Endothelial cell of umbilical vein (primary cell): ENCODE measurements at regions not wholly inside any gene's neighbourhood (a gene's known extent, or its start where the extent isn't known, plus 50 kb on each side); places are given as distances from the start of the nearest gene placed in this dataset.
"Not testable (repeated sequence)": the region's sequence is repeated elsewhere in the genome, so short reads cannot be mapped to it uniquely, and the experiment has no call there.

Experiments used
- BruUV-seq: library from RNA; stranded (reverse); fragments of 400-500 nt; replicated peaks from 2 replicates; lab custom pipeline; 2021; lab: Mats Ljungman, UMichigan
- CTCF ChIA-PET: fragments of 300-600, 350-600 bp; sonication (Branson Sonifier 250); formaldehyde crosslinking; loops from one replicate; lab custom pipeline; 2021; ENCODE audit warnings: antibody characterized with exemption, inconsistent platforms; lab: Charles Lee
- POLR2A ChIA-PET: fragments of 300-600, 350-600 bp; sonication (Branson Sonifier 250); formaldehyde crosslinking; loops from one replicate; lab custom pipeline; 2021; ENCODE audit warnings: antibody characterized with exemption, inconsistent platforms; lab: Charles Lee
- DNase-seq: peaks from one replicate; pipeline ENCODE4 v3.0.0-alpha.2; 2011; ENCODE audit warnings: low read depth, low spot score
- FAIRE-seq: peaks from 2 replicates; lab custom pipeline; 2011; peaks lifted over from hg19 to GRCh38; lab: Jason Lieb, UNC
- H2AFZ ChIP-seq: 2 replicates; pipeline ENCODE4 v1.6.0; 2012; ENCODE audit warnings: low read depth, low read length, control low read depth, inconsistent platforms
- H3K27ac ChIP-seq: 2 replicates; pipeline ENCODE4 v1.5.1; 2011; ENCODE audit warnings: low read depth, mild to moderate bottlenecking, control low read depth, low read length, moderate library complexity; ENCODE audit not compliant: insufficient read depth
- H3K27me3 ChIP-seq, 2 experiments: 2 replicates each; pipeline versions ENCODE4 v1.6.0 to v1.6.1; 2011; ENCODE audit warnings: low read length in 2 of 2, mixed read lengths in 1 of 2; ENCODE audit not compliant: control insufficient read depth in 2 of 2, insufficient read depth in 2 of 2
- H3K36me3 ChIP-seq, 2 experiments: 2 replicates in 1 of 2; 3 replicates in 1 of 2; pipeline ENCODE4 v1.5.1; 2011; ENCODE audit warnings: low read length in 2 of 2, mild to moderate bottlenecking in 1 of 2, moderate library complexity in 1 of 2; ENCODE audit not compliant: control insufficient read depth in 2 of 2, insufficient read depth in 2 of 2; ENCODE audit errors: extremely low read depth in 1 of 2
- H3K4me1 ChIP-seq: 3 replicates; pipeline ENCODE4 v1.5.1; 2011; ENCODE audit warnings: mild to moderate bottlenecking, low read length; ENCODE audit not compliant: control insufficient read depth, insufficient read depth; ENCODE audit errors: extremely low read depth
- H3K4me2 ChIP-seq: 2 replicates; pipeline ENCODE4 v1.6.1; 2011; ENCODE audit warnings: low read length, control low read depth, mixed read lengths; ENCODE audit not compliant: insufficient read depth
- H3K4me3 ChIP-seq, 3 experiments: fragments of 200-600 bp in 1 of 3; sonication (generic), shearing (Covaris generic) in 1 of 3; replicated peaks in 1 of 3; 2 replicates each; pipeline ENCODE4 v1.5.1; 2011 to 2016; ENCODE audit warnings: control low read depth in 3 of 3, low read length in 3 of 3, mild to moderate bottlenecking in 2 of 3, inconsistent platforms in 1 of 3, low read depth in 1 of 3, moderate library complexity in 1 of 3; ENCODE audit not compliant: insufficient read depth in 1 of 3
- H3K79me2 ChIP-seq: 2 replicates; pipeline ENCODE4 v1.6.0; 2012; ENCODE audit warnings: low read length, inconsistent platforms; ENCODE audit not compliant: control insufficient read depth, insufficient read depth
- H3K9ac ChIP-seq: replicated peaks from 2 replicates; pipeline ENCODE3; 2011; ENCODE audit warnings: low read length, control low read depth; ENCODE audit not compliant: insufficient read depth; ENCODE audit errors: extremely low read depth
- H3K9me1 ChIP-seq: replicated peaks from 3 replicates; pipeline ENCODE4 v1.6.0; 2011; ENCODE audit warnings: mild to moderate bottlenecking, low read length; ENCODE audit not compliant: control insufficient read depth, insufficient read depth; ENCODE audit errors: extremely low read depth
- H3K9me3 ChIP-seq: replicated peaks from 2 replicates; pipeline ENCODE4 v1.5.1; 2012; ENCODE audit warnings: low read length, inconsistent platforms; ENCODE audit not compliant: control insufficient read depth, insufficient read depth
- H4K20me1 ChIP-seq: replicated peaks from 2 replicates; pipeline ENCODE3; 2011; ENCODE audit warnings: mild to moderate bottlenecking, low read length; ENCODE audit not compliant: control insufficient read depth, insufficient read depth; ENCODE audit errors: extremely low read depth
- CTCF ChIP-seq, 2 donors: IDR thresholded peaks; 1 replicate in 1 of 2; 2 replicates in 1 of 2; pipeline ENCODE4 v1.5.1; 2011; ENCODE audit warnings: low read length in 2 of 2, mild to moderate bottlenecking in 2 of 2, moderate library complexity in 2 of 2, control low read depth in 1 of 2, inconsistent platforms in 1 of 2, low read depth in 1 of 2; ENCODE audit not compliant: insufficient read depth in 1 of 2; ENCODE audit errors: extremely low read depth in 1 of 2
- EZH2 ChIP-seq: IDR thresholded peaks from 2 replicates; pipeline ENCODE4 v1.6.1; 2012; ENCODE audit warnings: borderline replicate concordance, low read depth, mild to moderate bottlenecking, moderate library complexity, low read length, inconsistent platforms; ENCODE audit not compliant: severe bottlenecking
- GATA2 ChIP-seq: IDR thresholded peaks from 2 replicates; pipeline ENCODE4 v1.7.0; 2011; ENCODE audit warnings: low read depth, mild to moderate bottlenecking, moderate library complexity, mixed read lengths, low read length; ENCODE audit not compliant: insufficient read length, insufficient read depth
- JUN ChIP-seq: IDR thresholded peaks from 2 replicates; pipeline ENCODE4 v1.6.1; 2011; ENCODE audit warnings: borderline replicate concordance, low read depth; ENCODE audit not compliant: insufficient read length, insufficient read depth
- MYC ChIP-seq: IDR thresholded peaks from one replicate; pipeline ENCODE4 v1.6.1; 2011; ENCODE audit warnings: mild to moderate bottlenecking, low read depth, low read length
- POLR2A ChIP-seq: IDR thresholded peaks from 2 replicates; pipeline ENCODE4 v1.6.1; 2012; ENCODE audit warnings: low read depth, mild to moderate bottlenecking, control low read depth, low read length
- POLR2AphosphoS5 ChIP-seq: IDR thresholded peaks from 2 replicates; pipeline ENCODE4 v1.6.1; 2012; ENCODE audit warnings: low read depth, mild to moderate bottlenecking, control low read depth, low read length, moderate library complexity; ENCODE audit not compliant: insufficient read depth
- dilution Hi-C: fragments of 300-500 bp; cut with MboI; formaldehyde crosslinking; loops from one replicate; pipeline ENCODE4 v1.15.0; 2019; ENCODE audit warnings: low sequenced_read_pairs; ENCODE audit not compliant: extremely low pct_ligation_motif_present
- intact Hi-C: fragments of 100-400 bp; cut with micrococcal nuclease; formaldehyde crosslinking; loops from one replicate; pipeline ENCODE4 v1.10.0; 2022

GRCh38 chrX:99242001-99242400 lies 1168.1 kb downstream of the PCDH19 start:
- CTCF ChIA-PET = no interaction called here
- no peaks in the 10 kb centered on the region for H4K20me1 ChIP-seq
- dilution Hi-C loops = no loop called here

DNA sequence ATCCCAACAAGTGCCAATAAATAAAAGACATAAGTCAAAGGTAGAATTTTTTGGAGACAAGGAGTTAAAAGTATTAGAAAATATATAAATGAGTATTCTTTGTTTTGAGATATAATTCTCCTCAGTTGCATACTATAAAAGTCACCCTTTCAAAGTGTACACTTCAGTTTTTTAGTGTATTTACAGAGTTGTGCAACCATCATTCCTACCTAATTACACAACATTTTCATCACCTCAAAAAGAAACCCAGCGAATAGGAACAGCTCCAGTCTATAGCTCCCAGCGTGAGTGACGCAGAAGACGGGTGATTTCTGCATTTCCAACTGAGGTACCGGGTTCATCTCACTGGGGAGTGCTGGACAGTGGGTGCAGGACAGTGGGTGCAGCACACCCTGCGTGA lies 1175.7 kb downstream of the PCDH19 start:
- H3K27ac ChIP-seq, H3K9ac ChIP-seq, H3K36me3 ChIP-seq, H3K4me1 ChIP-seq, H3K79me2 ChIP-seq, POLR2A ChIA-PET, H3K27me3 ChIP-seq, H3K4me3 ChIP-seq, H3K9me3 ChIP-seq, dilution Hi-C loops, intact Hi-C loops, BruUV-seq, H3K4me2 ChIP-seq, H4K20me1 ChIP-seq, H2AFZ ChIP-seq, DNase-seq, CTCF ChIA-PET, H3K9me1 ChIP-seq, FAIRE-seq: not testable (repeated sequence)

More at GRCh38 chrX:99242001-99242400, 1168.1 kb downstream of the PCDH19 start:
- no peaks in the 10 kb centered on the region for H3K27me3 ChIP-seq
- TF ChIP-seq EZH2 (no peak), GATA2 (no peak), MYC (no peak), POLR2AphosphoS5 (no peak), CTCF (IDR thresholded peaks at IDR 0.05; ENCODE audit: extremely low read depth in 1 of 2, insufficient read depth in 1 of 2, low read depth in 1 of 2, low read length in 2 of 2) (no peak), POLR2A (no peak), JUN (no peak)
- no peaks in the 10 kb centered on the region for H3K9me1 ChIP-seq
- H3K4me1 ChIP-seq = no peaks in the 10 kb centered on the region
- DNase-seq = no peak
- FAIRE-seq = no peak
- POLR2A ChIA-PET = no interaction called here
- intact Hi-C loops = no loop called here
- no peak overlapping the region for H3K4me3 ChIP-seq
- H3K9me3 ChIP-seq = no peaks in the 10 kb centered on the region
- no peak overlapping the region for H3K4me2 ChIP-seq
- no peak overlapping the region for H3K27ac ChIP-seq
- no peaks in the 10 kb centered on the region for H3K36me3 ChIP-seq
- H3K9ac ChIP-seq = no peak overlapping the region
- H2AFZ ChIP-seq = no peak overlapping the region
- BruUV-seq = no TSS peak
- no peaks in the 10 kb centered on the region for H3K79me2 ChIP-seq
